Right lobe of liver (tissue), 4 donors: ENCODE measurements at regions not wholly inside any gene's neighbourhood (a gene's known extent, or its start where the extent isn't known, plus 50 kb on each side); places are given as distances from the start of the nearest gene placed in this dataset.

ENCODE experiments used
- POLR2A ChIP-seq: fragments of 450-650 bp; IDR thresholded peaks from one replicate; pipeline ENCODE4 v1.6.1; 2017; ENCODE audit warnings: antibody characterized with exemption, mild to moderate bottlenecking
- TF ChIP-seq, protein P1 (sequence below), 4 donors: fragments of 200-600 bp in 3 of 4; fragments of 450-650 bp in 1 of 4; IDR thresholded peaks; one replicate each; pipeline versions ENCODE4 v1.5.1 to v1.8.0; 2016 to 2022; ENCODE audit warnings: antibody characterized with exemption in 4 of 4, mild to moderate bottlenecking in 2 of 4
- donor health status: DM: no; HTN: no; CAD: no.
- donor health status: DM: no; HTN: no; CAD: no.
- donor health status: DM: no; HTN: yes; CAD: no.

DNA sequence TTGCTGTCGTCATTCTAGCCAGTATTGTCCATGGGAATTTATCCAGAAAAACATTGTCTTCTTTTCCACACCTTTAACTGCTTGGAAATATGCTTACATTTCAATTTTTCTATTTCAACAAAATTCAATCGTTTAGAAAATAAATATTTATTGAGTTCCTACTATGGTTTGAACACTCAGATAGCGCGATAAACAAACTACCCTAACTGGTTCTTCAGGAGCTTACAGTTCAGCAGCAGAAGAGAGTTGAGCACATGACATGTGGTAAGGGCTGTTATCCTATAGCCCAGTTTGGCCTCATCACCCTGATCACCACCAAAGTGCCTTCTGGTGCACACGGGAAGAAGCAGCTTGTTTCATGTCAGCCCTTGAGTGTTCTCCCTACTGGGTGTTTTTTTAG lies 375.2 kb upstream of the SMIM21 start:
- TF ChIP-seq, protein P1, sequence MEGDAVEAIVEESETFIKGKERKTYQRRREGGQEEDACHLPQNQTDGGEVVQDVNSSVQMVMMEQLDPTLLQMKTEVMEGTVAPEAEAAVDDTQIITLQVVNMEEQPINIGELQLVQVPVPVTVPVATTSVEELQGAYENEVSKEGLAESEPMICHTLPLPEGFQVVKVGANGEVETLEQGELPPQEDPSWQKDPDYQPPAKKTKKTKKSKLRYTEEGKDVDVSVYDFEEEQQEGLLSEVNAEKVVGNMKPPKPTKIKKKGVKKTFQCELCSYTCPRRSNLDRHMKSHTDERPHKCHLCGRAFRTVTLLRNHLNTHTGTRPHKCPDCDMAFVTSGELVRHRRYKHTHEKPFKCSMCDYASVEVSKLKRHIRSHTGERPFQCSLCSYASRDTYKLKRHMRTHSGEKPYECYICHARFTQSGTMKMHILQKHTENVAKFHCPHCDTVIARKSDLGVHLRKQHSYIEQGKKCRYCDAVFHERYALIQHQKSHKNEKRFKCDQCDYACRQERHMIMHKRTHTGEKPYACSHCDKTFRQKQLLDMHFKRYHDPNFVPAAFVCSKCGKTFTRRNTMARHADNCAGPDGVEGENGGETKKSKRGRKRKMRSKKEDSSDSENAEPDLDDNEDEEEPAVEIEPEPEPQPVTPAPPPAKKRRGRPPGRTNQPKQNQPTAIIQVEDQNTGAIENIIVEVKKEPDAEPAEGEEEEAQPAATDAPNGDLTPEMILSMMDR (IDR thresholded peaks at IDR 0.05): no peak
- no peak for TF ChIP-seq POLR2A
